ENCODE measurements at regions not wholly inside any gene's neighbourhood (a gene's known extent, or its start where the extent isn't known, plus 50 kb on each side); places are given as distances from the start of the nearest gene placed in this dataset.

GRCh38 chr20:48189181-48189580, 403.9 kb upstream of the SULF2 start:
- TF ChIP-seq CTCF (IDR thresholded peaks at IDR 0.05; ENCODE audit: borderline replicate concordance, extremely low read depth, low read length, poor library complexity, severe bottlenecking) (peak; percentile 60), EZH2 (IDR thresholded peaks at IDR 0.05; ENCODE audit: borderline replicate concordance, low read depth, low read length, severe bottlenecking) (no peak)
